DND-41 (cell line): ENCODE measurements at regions not wholly inside any gene's neighbourhood (a gene's known extent, or its start where the extent isn't known, plus 50 kb on each side); places are given as distances from the start of the nearest gene placed in this dataset.

Experiments
- ATAC-seq: fragments of 200-7000 bp; cut with Tn5 transposase; 3 replicates; pipeline ENCODE4 v1.9.1; 2021; ENCODE audit warnings: low read depth; ENCODE audit not compliant: insufficient read depth
- DNase-seq: peaks from one replicate; pipeline ENCODE4 v3.0.0-alpha.2; 2020
- H2AFZ ChIP-seq: 2 replicates; pipeline ENCODE4 v1.6.0; 2012; ENCODE audit warnings: low read depth, low read length
- H3K27ac ChIP-seq: 2 replicates; pipeline ENCODE4 v1.5.1; 2012; ENCODE audit warnings: low read length, inconsistent platforms
- H3K27me3 ChIP-seq: fragments of 200-600 bp; sonication (generic); 2 replicates; pipeline ENCODE4 v1.6.0; 2012; ENCODE audit warnings: low read length, mild to moderate bottlenecking, inconsistent platforms; ENCODE audit not compliant: insufficient read depth, poor library complexity
- H3K36me3 ChIP-seq: 2 replicates; pipeline ENCODE4 v1.5.1; 2012; ENCODE audit warnings: low read length, inconsistent platforms; ENCODE audit not compliant: insufficient read depth
- H3K4me1 ChIP-seq: 2 replicates; pipeline ENCODE4 v1.5.1; 2012; ENCODE audit warnings: mild to moderate bottlenecking, low read length; ENCODE audit not compliant: insufficient read depth
- H3K4me2 ChIP-seq: 2 replicates; pipeline ENCODE4 v1.6.0; 2012; ENCODE audit warnings: mild to moderate bottlenecking, moderate library complexity, low read length, inconsistent platforms; ENCODE audit not compliant: insufficient read depth
- H3K4me3 ChIP-seq, 2 experiments: fragments of 200-600 bp in 1 of 2; shearing (Covaris generic) in 1 of 2; 2 replicates each; pipeline ENCODE4 v1.5.1; 2012 to 2016; ENCODE audit warnings: inconsistent platforms in 2 of 2, low read length in 2 of 2, mild to moderate bottlenecking in 2 of 2, low read depth in 1 of 2, moderate library complexity in 1 of 2
- H3K79me2 ChIP-seq: 2 replicates; pipeline ENCODE4 v1.6.0; 2012; ENCODE audit warnings: low read length, inconsistent platforms; ENCODE audit not compliant: insufficient read depth
- H3K9ac ChIP-seq: 2 replicates; pipeline ENCODE4 v1.6.0; 2012; ENCODE audit warnings: low read depth, mild to moderate bottlenecking, inconsistent platforms, low read length, moderate library complexity
- H3K9me3 ChIP-seq: 2 replicates; pipeline ENCODE4 v1.5.1; 2012; ENCODE audit warnings: low read length, moderate library complexity, mild to moderate bottlenecking, inconsistent platforms; ENCODE audit not compliant: insufficient read depth, severe bottlenecking
- H4K20me1 ChIP-seq: 2 replicates; pipeline ENCODE4 v1.6.0; 2012; ENCODE audit warnings: low read length; ENCODE audit not compliant: insufficient read depth
- EZH2 ChIP-seq: IDR thresholded peaks from 3 replicates; pipeline ENCODE4 v1.6.1; 2012; ENCODE audit warnings: borderline replicate concordance, low read depth, mild to moderate bottlenecking, moderate library complexity, low read length, inconsistent platforms; ENCODE audit not compliant: severe bottlenecking
- TF ChIP-seq, protein P1 (sequence below): IDR thresholded peaks from 2 replicates; pipeline ENCODE4 v1.5.1; 2012; ENCODE audit warnings: borderline replicate concordance, low read length, moderate library complexity, mild to moderate bottlenecking; ENCODE audit not compliant: poor library complexity, severe bottlenecking; ENCODE audit errors: extremely low read depth

DNA sequence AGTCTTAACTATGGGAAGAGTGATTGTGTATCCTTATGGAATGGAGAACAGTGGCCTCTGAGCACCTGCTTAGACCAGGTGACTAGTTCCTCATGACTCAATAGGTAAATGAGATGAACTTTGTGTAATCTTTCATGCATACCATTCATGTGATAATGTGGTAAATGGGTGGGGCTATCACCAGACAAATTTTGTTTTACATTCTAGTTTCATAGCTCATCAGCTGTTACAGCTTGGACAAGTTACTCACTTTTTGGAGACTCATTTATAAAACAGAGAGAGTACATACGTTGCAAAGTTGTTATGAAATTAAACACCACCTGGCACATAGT, 103.7 kb upstream of the TGFBR2 start:
- no peaks in the 10 kb centered on the region for H3K36me3 ChIP-seq
- no peak for ATAC-seq

DNA sequence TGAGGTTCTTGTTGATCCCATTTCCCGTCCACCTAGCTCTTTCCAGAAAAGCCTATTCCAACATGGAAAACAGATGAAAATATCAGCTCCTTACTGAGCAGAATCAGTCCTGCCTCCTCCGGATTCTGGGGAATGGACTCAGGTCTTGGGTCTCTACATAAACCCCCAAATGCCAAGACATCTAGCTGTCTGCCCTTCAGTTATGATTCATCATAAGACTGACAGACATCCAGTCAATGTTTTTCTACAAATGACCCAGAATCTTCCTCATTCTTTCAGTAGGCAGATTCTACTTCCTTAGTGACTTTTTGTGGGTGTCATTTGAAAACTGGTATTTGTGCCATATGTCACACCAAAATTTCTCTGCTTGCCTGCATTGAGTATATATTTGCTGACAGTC, 103.0 kb upstream of the TGFBR2 start:
- H3K4me2 ChIP-seq = no peak overlapping the region

More for the DNA sequence above, 103.7 kb upstream of the TGFBR2 start:
- DNase-seq = no peak
- no peak overlapping the region for H3K27ac ChIP-seq
- H3K4me3 ChIP-seq = no peak overlapping the region
- H3K9ac ChIP-seq = no peak overlapping the region
- H2AFZ ChIP-seq = no peak overlapping the region
- no peaks in the 10 kb centered on the region for H3K79me2 ChIP-seq
- H4K20me1 ChIP-seq = no peaks in the 10 kb centered on the region
- H3K4me2 ChIP-seq = no peak overlapping the region
- no peaks in the 10 kb centered on the region for H3K4me1 ChIP-seq
- TF ChIP-seq, protein P1, sequence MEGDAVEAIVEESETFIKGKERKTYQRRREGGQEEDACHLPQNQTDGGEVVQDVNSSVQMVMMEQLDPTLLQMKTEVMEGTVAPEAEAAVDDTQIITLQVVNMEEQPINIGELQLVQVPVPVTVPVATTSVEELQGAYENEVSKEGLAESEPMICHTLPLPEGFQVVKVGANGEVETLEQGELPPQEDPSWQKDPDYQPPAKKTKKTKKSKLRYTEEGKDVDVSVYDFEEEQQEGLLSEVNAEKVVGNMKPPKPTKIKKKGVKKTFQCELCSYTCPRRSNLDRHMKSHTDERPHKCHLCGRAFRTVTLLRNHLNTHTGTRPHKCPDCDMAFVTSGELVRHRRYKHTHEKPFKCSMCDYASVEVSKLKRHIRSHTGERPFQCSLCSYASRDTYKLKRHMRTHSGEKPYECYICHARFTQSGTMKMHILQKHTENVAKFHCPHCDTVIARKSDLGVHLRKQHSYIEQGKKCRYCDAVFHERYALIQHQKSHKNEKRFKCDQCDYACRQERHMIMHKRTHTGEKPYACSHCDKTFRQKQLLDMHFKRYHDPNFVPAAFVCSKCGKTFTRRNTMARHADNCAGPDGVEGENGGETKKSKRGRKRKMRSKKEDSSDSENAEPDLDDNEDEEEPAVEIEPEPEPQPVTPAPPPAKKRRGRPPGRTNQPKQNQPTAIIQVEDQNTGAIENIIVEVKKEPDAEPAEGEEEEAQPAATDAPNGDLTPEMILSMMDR = no peak
- TF ChIP-seq EZH2 = no peak
- H3K27me3 ChIP-seq = no peaks in the 10 kb centered on the region
- no peaks in the 10 kb centered on the region for H3K9me3 ChIP-seq

DNA sequence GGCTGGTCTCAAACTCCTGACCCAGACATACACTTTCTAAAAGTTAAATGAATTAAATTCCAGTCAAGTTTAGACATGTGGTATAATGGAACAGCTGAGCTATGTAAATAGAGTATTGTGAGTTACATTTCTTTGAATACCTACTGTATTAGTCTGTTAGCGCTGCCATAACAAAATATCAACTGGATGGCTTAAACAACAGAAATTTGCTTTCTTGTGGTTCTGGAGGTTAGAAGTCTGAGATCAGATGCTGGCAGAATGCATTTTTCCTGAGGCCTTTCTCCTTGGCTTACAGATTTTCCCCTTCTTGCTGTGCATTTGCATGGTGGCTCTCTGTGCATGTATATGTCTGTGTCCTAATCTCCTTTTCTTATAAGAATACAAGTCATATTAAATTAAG, 101.5 kb upstream of the TGFBR2 start:
- no peak overlapping the region for H3K9ac ChIP-seq
- H4K20me1 ChIP-seq = no peaks in the 10 kb centered on the region
- no peak overlapping the region for H3K4me2 ChIP-seq
- H2AFZ ChIP-seq = no peak overlapping the region
- no peaks in the 10 kb centered on the region for H3K79me2 ChIP-seq
- no peak for ATAC-seq
- TF ChIP-seq EZH2 = no peak
- TF ChIP-seq, protein P1 = no peak
- H3K4me1 ChIP-seq = no peaks in the 10 kb centered on the region
- no peaks in the 10 kb centered on the region for H3K27me3 ChIP-seq
- no peaks in the 10 kb centered on the region for H3K36me3 ChIP-seq
- no peaks in the 10 kb centered on the region for H3K9me3 ChIP-seq
- no peak for DNase-seq
- H3K27ac ChIP-seq = no peak overlapping the region
- no peak overlapping the region for H3K4me3 ChIP-seq

More for the DNA sequence above, 103.0 kb upstream of the TGFBR2 start:
- no peak for ATAC-seq
- TF ChIP-seq, protein P1 = no peak
- TF ChIP-seq EZH2 = no peak
- Histone ChIP-seq H3K27ac (no peak overlapping the region), H2AFZ (no peak overlapping the region), H4K20me1 (no peaks in the 10 kb centered on the region), H3K79me2 (no peaks in the 10 kb centered on the region), H3K27me3 (no peaks in the 10 kb centered on the region), H3K36me3 (no peaks in the 10 kb centered on the region), H3K9me3 (no peaks in the 10 kb centered on the region), H3K9ac (no peak overlapping the region), H3K4me3 (no peak overlapping the region), H3K4me1 (no peaks in the 10 kb centered on the region)
- no peak for DNase-seq

DNA sequence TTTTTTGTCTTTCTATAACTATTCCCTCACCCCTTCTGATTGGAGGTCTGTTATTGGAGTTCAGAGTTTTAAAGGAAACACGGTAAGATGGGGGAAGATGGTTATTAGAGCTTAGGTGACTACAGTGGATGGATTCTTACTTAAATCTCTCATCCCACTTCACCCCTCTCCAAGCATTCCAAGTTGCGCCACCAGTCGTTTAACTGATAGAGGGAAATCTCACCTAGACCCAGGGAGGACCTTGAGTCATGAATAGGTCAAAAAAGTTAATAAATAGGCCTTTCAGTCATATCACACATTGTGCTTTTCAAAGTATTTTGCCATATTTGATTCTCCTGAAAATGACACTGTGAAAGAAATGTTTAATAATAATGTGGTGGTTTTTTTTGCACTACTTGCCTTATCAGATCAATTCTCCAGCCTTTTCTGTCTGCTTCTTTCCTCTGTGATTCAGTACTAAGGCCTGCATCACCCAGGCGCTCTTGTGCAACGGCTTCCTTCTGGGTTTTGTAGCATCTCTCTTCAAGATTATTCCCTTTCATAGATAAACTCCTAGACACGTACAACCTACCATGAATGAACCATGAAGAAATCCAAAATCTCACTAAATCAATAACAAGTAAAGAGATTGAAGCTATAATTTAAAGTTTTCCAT, 100.4 kb upstream of the TGFBR2 start:
- Histone ChIP-seq H3K9ac (no peak overlapping the region), H3K4me2 (no peak overlapping the region), H3K27ac (no peak overlapping the region), H3K9me3 (no peaks in the 10 kb centered on the region), H3K4me1 (no peaks in the 10 kb centered on the region), H4K20me1 (no peaks in the 10 kb centered on the region), H2AFZ (no peak overlapping the region), H3K27me3 (no peaks in the 10 kb centered on the region), H3K4me3 (no peak overlapping the region), H3K79me2 (no peaks in the 10 kb centered on the region), H3K36me3 (no peaks in the 10 kb centered on the region)
- TF ChIP-seq, protein P1 = no peak
- TF ChIP-seq EZH2 = no peak
- no peak for DNase-seq
- no peak for ATAC-seq
